Activated CD8-positive, alpha-beta T cell treated with anti-CD3 and anti-CD28 coated beads for 36 hours (primary cell): ENCODE measurements at regions not wholly inside any gene's neighbourhood (a gene's known extent, or its start where the extent isn't known, plus 50 kb on each side); places are given as distances from the start of the nearest gene placed in this dataset.
"Not testable (repeated sequence)": the region's sequence is repeated elsewhere in the genome, so short reads cannot be mapped to it uniquely, and the experiment has no call there.

ENCODE experiments used
- ATAC-seq: fragments of 200-7000 bp; cut with Tn5 transposase; one replicate; pipeline ENCODE4 v1.10.0; 2021; ENCODE audit warnings: mild to moderate bottlenecking, moderate library complexity
- CTCF ChIA-PET: fragments of 350-600 bp; sonication (Branson Sonifier 250); formaldehyde crosslinking; loops from one replicate; lab custom pipeline; 2021; ENCODE audit warnings: antibody characterized with exemption; lab: Charles Lee
- POLR2A ChIA-PET: fragments of 350-600 bp; sonication (Branson Sonifier 250); formaldehyde crosslinking; loops from one replicate; lab custom pipeline; 2021; ENCODE audit warnings: antibody characterized with exemption; lab: Charles Lee
- DNase-seq: peaks from one replicate; pipeline ENCODE4 v3.0.0-alpha.2; 2020
- H3K27ac Mint-ChIP-seq: one replicate; pipeline ENCODE4 v1.8.0; 2021; ENCODE audit warnings: mild to moderate bottlenecking, mixed read lengths
- H3K27me3 Mint-ChIP-seq: one replicate; pipeline ENCODE4 v1.8.0; 2021; ENCODE audit warnings: mixed read lengths
- H3K36me3 Mint-ChIP-seq: one replicate; pipeline ENCODE4 v1.8.0; 2021; ENCODE audit warnings: low read depth, mixed read lengths
- H3K4me1 Mint-ChIP-seq: one replicate; pipeline ENCODE4 v1.8.0; 2021; ENCODE audit warnings: low read depth, mixed read lengths
- H3K4me3 Mint-ChIP-seq: one replicate; pipeline ENCODE4 v1.8.0; 2021; ENCODE audit warnings: mild to moderate bottlenecking, moderate library complexity, mixed read lengths
- H3K9me3 Mint-ChIP-seq: one replicate; pipeline ENCODE4 v1.8.0; 2021; ENCODE audit warnings: mixed read lengths
- CTCF ChIP-seq: fragments of 200-600 bp; IDR thresholded peaks from one replicate; pipeline ENCODE4 v1.8.0; 2022; ENCODE audit warnings: antibody characterized with exemption, mild to moderate bottlenecking
- intact Hi-C: fragments of 100-400 bp; cut with micrococcal nuclease; formaldehyde crosslinking; loops from one replicate; pipeline ENCODE4 v1.10.0; 2022

- no peak overlapping the region for H3K27ac Mint-ChIP-seq
- intact Hi-C loops, result no loop called here
- POLR2A ChIA-PET, result no interaction called here
Measured at GRCh38 chr4:174183259-174183658, 100.2 kb downstream of the FBXO8 start.

DNA sequence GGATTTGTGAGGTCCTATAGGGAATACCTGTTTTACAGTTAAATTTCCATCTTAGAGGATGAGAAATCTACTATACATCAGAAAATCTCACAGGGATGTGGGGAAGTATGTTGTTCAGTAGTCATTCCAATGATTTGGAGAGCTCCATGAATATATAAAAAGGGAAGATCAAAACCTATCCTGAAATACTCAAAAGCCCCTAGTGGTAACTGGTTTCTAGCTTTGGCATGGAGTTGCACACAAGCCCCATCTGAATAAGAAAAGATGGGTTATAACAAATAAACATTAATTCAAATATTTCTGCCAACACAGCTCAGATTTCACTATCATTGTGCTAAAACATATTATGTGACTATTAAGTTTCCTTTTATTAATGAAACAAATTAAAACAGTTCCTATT is 101.6 kb downstream of the FBXO8 start:
- H3K27ac Mint-ChIP-seq, result no peak overlapping the region
- ChIA-PET POLR2A (no interaction called here), CTCF (no interaction called here)
- TF ChIP-seq CTCF, result no peak
- no peaks in the 10 kb centered on the region for H3K4me1 Mint-ChIP-seq
- ATAC-seq (no peak), DNase-seq (no peak)
- H3K36me3 Mint-ChIP-seq, result no peaks in the 10 kb centered on the region
- no peak overlapping the region for H3K4me3 Mint-ChIP-seq
- intact Hi-C loops, result no loop called here
- H3K9me3 Mint-ChIP-seq, result no peaks in the 10 kb centered on the region
- H3K27me3 Mint-ChIP-seq, result peaks cover 20% of the 10 kb centered on the region

More at GRCh38 chr4:174183259-174183658, 100.2 kb downstream of the FBXO8 start:
- CTCF ChIA-PET, result no interaction called here
- DNase-seq (no peak), ATAC-seq (no peak)
- no peak for TF ChIP-seq CTCF
- Mint-ChIP-seq H3K9me3 (no peaks in the 10 kb centered on the region), H3K36me3 (no peaks in the 10 kb centered on the region), H3K4me1 (no peaks in the 10 kb centered on the region), H3K4me3 (no peak overlapping the region), H3K27me3 (peaks cover 27% of the 10 kb centered on the region)

- POLR2A ChIA-PET, result no interaction called here
- Mint-ChIP-seq H3K9me3 (no peaks in the 10 kb centered on the region), H3K27ac (no peak overlapping the region), H3K4me1 (no peaks in the 10 kb centered on the region), H3K36me3 (no peaks in the 10 kb centered on the region), H3K27me3 (peaks cover 12% of the 10 kb centered on the region), H3K4me3 (no peak overlapping the region)
- no peak for TF ChIP-seq CTCF
- DNase-seq, result no peak
- CTCF ChIA-PET, result interaction anchor here (1.0 kb wide), 1 partner anchor 859 kb away, joined by 3 read pairs; no protein-coding TSS in a partner anchor
- intact Hi-C loops, result no loop called here
- no peak for ATAC-seq
Measured at GRCh38 chr4:174177536-174177935, 105.9 kb downstream of the FBXO8 start.

DNA sequence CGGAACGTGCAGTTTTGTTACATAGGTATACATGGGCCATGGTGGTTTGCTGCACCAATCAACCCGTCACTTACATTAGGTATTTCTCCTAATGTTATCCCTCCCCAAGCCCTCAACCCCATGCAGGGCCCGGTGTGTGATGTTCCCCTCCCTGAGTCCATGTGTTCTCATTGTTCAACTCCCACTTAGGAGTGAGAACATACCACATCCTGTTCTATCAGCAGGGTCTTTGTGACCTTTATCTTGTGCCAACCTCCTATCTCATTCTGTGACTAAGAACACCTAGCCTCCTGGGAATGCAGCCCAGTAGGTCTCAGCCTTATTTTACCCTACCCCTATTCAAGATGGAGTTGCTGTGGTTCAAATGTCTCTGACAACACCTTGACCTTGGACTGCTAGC is 107.6 kb downstream of the FBXO8 start:
- H3K36me3 Mint-ChIP-seq, CTCF ChIA-PET, ATAC-seq, POLR2A ChIA-PET, DNase-seq, H3K9me3 Mint-ChIP-seq, H3K4me3 Mint-ChIP-seq, H3K4me1 Mint-ChIP-seq, intact Hi-C loops, H3K27ac Mint-ChIP-seq: not testable (repeated sequence)
- H3K27me3 Mint-ChIP-seq, result peaks cover 12% of the 10 kb centered on the region

- intact Hi-C loops, result no loop called here
- ATAC-seq, result no peak
- Mint-ChIP-seq H3K4me1 (no peaks in the 10 kb centered on the region), H3K27me3 (peaks cover 10% of the 10 kb centered on the region), H3K4me3 (no peak overlapping the region), H3K27ac (no peak overlapping the region), H3K9me3 (no peaks in the 10 kb centered on the region), H3K36me3 (no peaks in the 10 kb centered on the region)
- POLR2A ChIA-PET, result no interaction called here
- CTCF ChIA-PET, result no interaction called here
- no peak for DNase-seq
- TF ChIP-seq CTCF, result no peak
Measured at GRCh38 chr4:174173360-174173759, 110.1 kb downstream of the FBXO8 start.

- Mint-ChIP-seq H3K4me1 (no peaks in the 10 kb centered on the region), H3K27ac (no peak overlapping the region), H3K36me3 (no peaks in the 10 kb centered on the region), H3K27me3 (peaks cover 11% of the 10 kb centered on the region), H3K4me3 (no peak overlapping the region), H3K9me3 (no peaks in the 10 kb centered on the region)
- intact Hi-C loops, result no loop called here
- no peak for TF ChIP-seq CTCF
- ATAC-seq (no peak), DNase-seq (no peak)
- ChIA-PET POLR2A (no interaction called here), CTCF (no interaction called here)
Measured at GRCh38 chr4:174172274-174172673, 111.2 kb downstream of the FBXO8 start.
